Dermis blood vessel endothelial cell (primary cell): ENCODE measurements at regions not wholly inside any gene's neighbourhood (a gene's known extent, or its start where the extent isn't known, plus 50 kb on each side); places are given as distances from the start of the nearest gene placed in this dataset.
A peak's percentile ranks its signal among the peaks of the same experiment; 100 is the strongest.
"Not testable (repeated sequence)": the region's sequence is repeated elsewhere in the genome, so short reads cannot be mapped to it uniquely, and the experiment has no call there.

Experiments
- DNase-seq: peaks from one replicate; pipeline ENCODE4 v3.0.0; 2010

GRCh38 chr6:21856456-21856825 lies 262.9 kb downstream of the SOX4 start:
- DNase-seq: peak; percentile 45

- no peak for DNase-seq
These were observed 263.3 kb downstream of the SOX4 start for GRCh38 chr6:21856844-21857243.

- DNase-seq: no peak
These were observed 264.5 kb downstream of the SOX4 start for GRCh38 chr6:21858076-21858475.

- DNase-seq: no peak
These were observed 265.7 kb downstream of the SOX4 start for GRCh38 chr6:21859193-21859735.

- DNase-seq: no peak
These were observed 268.4 kb downstream of the SOX4 start for GRCh38 chr6:21861942-21862341.

- no peak for DNase-seq
These were observed 270.7 kb downstream of the SOX4 start for GRCh38 chr6:21864206-21864605.

GRCh38 chr6:21868226-21868625 lies 274.7 kb downstream of the SOX4 start:
- DNase-seq: no peak

- no peak for DNase-seq
These were observed 275.7 kb downstream of the SOX4 start for GRCh38 chr6:21869085-21869771.

- DNase-seq: no peak
These were observed 276.7 kb downstream of the SOX4 start for GRCh38 chr6:21870076-21870730.

- DNase-seq: no peak
These were observed 278.3 kb downstream of the SOX4 start for GRCh38 chr6:21871831-21872230.

GRCh38 chr6:21872749-21873148 lies 279.2 kb downstream of the SOX4 start:
- DNase-seq: no peak

- DNase-seq: no peak
These were observed 280.0 kb downstream of the SOX4 start for GRCh38 chr6:21873562-21873961.

- no peak for DNase-seq
These were observed 280.8 kb downstream of the SOX4 start for GRCh38 chr6:21874372-21874771.

GRCh38 chr6:21877037-21877436 lies 283.5 kb downstream of the SOX4 start:
- DNase-seq: not testable (repeated sequence)

- not testable (repeated sequence) for DNase-seq
These were observed 286.7 kb downstream of the SOX4 start for GRCh38 chr6:21880249-21880648.

- no peak for DNase-seq
These were observed 288.5 kb downstream of the SOX4 start for GRCh38 chr6:21881969-21882465.

- DNase-seq: no peak
These were observed 290.2 kb downstream of the SOX4 start for GRCh38 chr6:21883595-21884328.

GRCh38 chr6:21885111-21885510 lies 291.6 kb downstream of the SOX4 start:
- peak; percentile 64 for DNase-seq

- DNase-seq: peak; percentile 92
These were observed 292.1 kb downstream of the SOX4 start for GRCh38 chr6:21885532-21886114.

GRCh38 chr6:21886542-21887151 lies 293.1 kb downstream of the SOX4 start:
- no peak for DNase-seq

GRCh38 chr6:21887231-21888185 lies 294.0 kb downstream of the SOX4 start:
- no peak for DNase-seq
